OCI-LY3 (cell line): ENCODE measurements at regions not wholly inside any gene's neighbourhood (a gene's known extent, or its start where the extent isn't known, plus 50 kb on each side); places are given as distances from the start of the nearest gene placed in this dataset.

Experiments
- H2AFZ ChIP-seq: fragments of 200-600, 300-600 bp; shearing (Covaris generic); 2 replicates; pipeline ENCODE4 v1.6.0; 2014; ENCODE audit warnings: antibody characterized with exemption, low read depth, low read length
- H3K27ac ChIP-seq: fragments of 200-600, 300-600 bp; sonication (generic); 2 replicates; pipeline ENCODE4 v1.5.1; 2014; ENCODE audit warnings: mild to moderate bottlenecking, low read length, moderate library complexity, mixed read lengths
- H3K27me3 ChIP-seq: fragments of 200-600, 300-600 bp; sonication (generic); 2 replicates; pipeline ENCODE4 v1.6.1; 2014; ENCODE audit warnings: low read depth, low read length, mixed read lengths
- H3K36me3 ChIP-seq: fragments of 200-600, 300-600 bp; sonication (generic); replicated peaks from 2 replicates; pipeline ENCODE3; 2014; ENCODE audit warnings: low read depth, low read length, mixed read lengths
- H3K4me1 ChIP-seq: fragments of 300-600, 200-600 bp; sonication (generic); 2 replicates; pipeline ENCODE4 v1.6.1; 2014; ENCODE audit warnings: low read length, mixed read lengths
- H3K4me2 ChIP-seq: fragments of 200-600, 300-600 bp; sonication (generic); 2 replicates; pipeline ENCODE4 v1.6.1; 2014; ENCODE audit warnings: low read length, mixed read lengths
- H3K4me3 ChIP-seq: fragments of 300-600, 200-600 bp; sonication (generic); 2 replicates; pipeline ENCODE4 v1.5.1; 2014; ENCODE audit warnings: antibody characterized with exemption, mild to moderate bottlenecking, low read length, moderate library complexity
- H3K79me2 ChIP-seq: fragments of 300-600, 200-600 bp; shearing (Covaris generic); 2 replicates; pipeline ENCODE4 v1.6.1; 2014; ENCODE audit warnings: mild to moderate bottlenecking, low read length, mixed read lengths
- H3K9ac ChIP-seq: fragments of 300-600, 200-600 bp; shearing (Covaris generic); 2 replicates; pipeline ENCODE4 v1.6.0; 2014; ENCODE audit warnings: mild to moderate bottlenecking, low read length, moderate library complexity
- H3K9me3 ChIP-seq: fragments of 200-600, 300-600 bp; shearing (Covaris generic); 2 replicates; pipeline ENCODE4 v1.6.1; 2014; ENCODE audit warnings: low read length, mixed read lengths; ENCODE audit not compliant: insufficient read depth
- H4K20me1 ChIP-seq: fragments of 200-600, 300-600 bp; sonication (generic); 2 replicates; pipeline ENCODE4 v1.6.1; 2016; ENCODE audit warnings: low read length, mixed read lengths; ENCODE audit not compliant: insufficient read depth
- EZH2phosphoT487 ChIP-seq: fragments of 200-600 bp; shearing (Covaris generic); IDR thresholded peaks from 2 replicates; pipeline ENCODE4 v1.6.1; 2018; ENCODE audit warnings: antibody characterized with exemption, mixed run types, low read depth
- TF ChIP-seq, protein P1 (sequence below): fragments of 200-600, 300-600 bp; sonication (generic); IDR thresholded peaks from 2 replicates; pipeline ENCODE4 v1.5.1; 2014; ENCODE audit warnings: antibody characterized with exemption, low read length, low read depth

DNA sequence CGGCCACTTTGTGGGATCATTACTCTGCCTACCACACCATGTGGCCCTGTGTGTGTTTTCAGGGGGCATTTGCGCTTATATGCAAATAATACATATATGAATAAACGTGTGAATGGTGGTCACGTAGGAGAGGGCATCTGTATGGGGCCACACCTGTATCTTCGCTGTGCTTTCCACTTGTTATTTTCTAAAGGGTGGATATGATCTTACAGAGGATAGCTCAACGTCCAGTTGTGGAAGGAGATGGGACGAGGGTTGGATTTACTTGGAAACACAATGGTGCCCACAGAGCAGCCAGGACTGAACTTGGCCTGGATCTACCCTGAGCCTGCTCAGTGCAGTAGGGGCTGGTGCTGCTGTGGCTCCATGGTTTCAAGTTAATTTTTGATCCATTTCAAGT is 93.3 kb downstream of the YTHDF1 start:
- no peak overlapping the region for H2AFZ ChIP-seq
- no peak overlapping the region for H3K4me3 ChIP-seq
- H4K20me1 ChIP-seq, result no peaks in the 10 kb centered on the region
- no peaks in the 10 kb centered on the region for H3K79me2 ChIP-seq
- no peaks in the 10 kb centered on the region for H3K4me1 ChIP-seq
- peaks cover 5% of the 10 kb centered on the region; the same call in 1 of the 2 replicates for H3K27me3 ChIP-seq
- H3K9ac ChIP-seq, result no peak overlapping the region
- no peaks in the 10 kb centered on the region for H3K36me3 ChIP-seq
- H3K4me2 ChIP-seq, result no peak overlapping the region
- TF ChIP-seq EZH2phosphoT487, result no peak
- TF ChIP-seq, protein P1, sequence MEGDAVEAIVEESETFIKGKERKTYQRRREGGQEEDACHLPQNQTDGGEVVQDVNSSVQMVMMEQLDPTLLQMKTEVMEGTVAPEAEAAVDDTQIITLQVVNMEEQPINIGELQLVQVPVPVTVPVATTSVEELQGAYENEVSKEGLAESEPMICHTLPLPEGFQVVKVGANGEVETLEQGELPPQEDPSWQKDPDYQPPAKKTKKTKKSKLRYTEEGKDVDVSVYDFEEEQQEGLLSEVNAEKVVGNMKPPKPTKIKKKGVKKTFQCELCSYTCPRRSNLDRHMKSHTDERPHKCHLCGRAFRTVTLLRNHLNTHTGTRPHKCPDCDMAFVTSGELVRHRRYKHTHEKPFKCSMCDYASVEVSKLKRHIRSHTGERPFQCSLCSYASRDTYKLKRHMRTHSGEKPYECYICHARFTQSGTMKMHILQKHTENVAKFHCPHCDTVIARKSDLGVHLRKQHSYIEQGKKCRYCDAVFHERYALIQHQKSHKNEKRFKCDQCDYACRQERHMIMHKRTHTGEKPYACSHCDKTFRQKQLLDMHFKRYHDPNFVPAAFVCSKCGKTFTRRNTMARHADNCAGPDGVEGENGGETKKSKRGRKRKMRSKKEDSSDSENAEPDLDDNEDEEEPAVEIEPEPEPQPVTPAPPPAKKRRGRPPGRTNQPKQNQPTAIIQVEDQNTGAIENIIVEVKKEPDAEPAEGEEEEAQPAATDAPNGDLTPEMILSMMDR, result no peak
- H3K27ac ChIP-seq, result no peak overlapping the region
- H3K9me3 ChIP-seq, result no peaks in the 10 kb centered on the region

GRCh38 chr20:63121749-63122405 is 94.1 kb downstream of the YTHDF1 start:
- H3K4me3 ChIP-seq, result no peak overlapping the region
- H3K27me3 ChIP-seq, result peaks cover 5% of the 10 kb centered on the region; the same call in 1 of the 2 replicates
- H3K27ac ChIP-seq, result no peak overlapping the region
- H3K36me3 ChIP-seq, result no peaks in the 10 kb centered on the region
- H3K4me1 ChIP-seq, result no peaks in the 10 kb centered on the region
- TF ChIP-seq, protein P1, result no peak
- no peak for TF ChIP-seq EZH2phosphoT487
- no peak overlapping the region for H3K4me2 ChIP-seq
- no peak overlapping the region for H3K9ac ChIP-seq
- H3K9me3 ChIP-seq, result no peaks in the 10 kb centered on the region
- no peak overlapping the region for H2AFZ ChIP-seq
- H3K79me2 ChIP-seq, result no peaks in the 10 kb centered on the region
- H4K20me1 ChIP-seq, result no peaks in the 10 kb centered on the region

- Histone ChIP-seq H3K9ac (no peak overlapping the region), H2AFZ (no peak overlapping the region), H3K27ac (no peak overlapping the region), H3K4me2 (no peak overlapping the region), H4K20me1 (no peaks in the 10 kb centered on the region), H3K36me3 (no peaks in the 10 kb centered on the region), H3K4me1 (no peaks in the 10 kb centered on the region), H3K79me2 (no peaks in the 10 kb centered on the region), H3K27me3 (peaks cover 3% of the 10 kb centered on the region; the same call in 1 of the 2 replicates), H3K4me3 (no peak overlapping the region), H3K9me3 (no peaks in the 10 kb centered on the region)
- TF ChIP-seq, protein P1, result no peak
- no peak for TF ChIP-seq EZH2phosphoT487
Observed at GRCh38 chr20:63121246-63121645, 94.7 kb downstream of the YTHDF1 start.

GRCh38 chr20:63120808-63121090 is 95.2 kb downstream of the YTHDF1 start:
- H3K4me2 ChIP-seq, result no peak overlapping the region
- H3K36me3 ChIP-seq, result no peaks in the 10 kb centered on the region
- H3K4me1 ChIP-seq, result no peaks in the 10 kb centered on the region
- no peak overlapping the region for H2AFZ ChIP-seq
- H3K27ac ChIP-seq, result no peak overlapping the region
- H4K20me1 ChIP-seq, result no peaks in the 10 kb centered on the region
- no peak for TF ChIP-seq EZH2phosphoT487
- no peaks in the 10 kb centered on the region for H3K9me3 ChIP-seq
- H3K4me3 ChIP-seq, result no peak overlapping the region
- no peaks in the 10 kb centered on the region for H3K79me2 ChIP-seq
- no peaks in the 10 kb centered on the region for H3K27me3 ChIP-seq
- H3K9ac ChIP-seq, result no peak overlapping the region
